IPS-18a (cell line): ENCODE measurements at regions not wholly inside any gene's neighbourhood (a gene's known extent, or its start where the extent isn't known, plus 50 kb on each side); places are given as distances from the start of the nearest gene placed in this dataset.

ENCODE experiments used
- H3K27ac ChIP-seq: one replicate; pipeline ENCODE4 v1.5.1; 2013; ENCODE audit warnings: low read length
- H3K27me3 ChIP-seq: one replicate; pipeline ENCODE4 v1.6.1; 2013; ENCODE audit warnings: mild to moderate bottlenecking, low read length; ENCODE audit not compliant: control insufficient read depth, insufficient read depth
- H3K36me3 ChIP-seq: one replicate; pipeline ENCODE4 v1.6.1; 2013; ENCODE audit warnings: low read depth, low read length; ENCODE audit not compliant: control insufficient read depth
- H3K4me1 ChIP-seq: one replicate; pipeline ENCODE4 v1.6.1; 2013; ENCODE audit warnings: low read depth, low read length; ENCODE audit not compliant: control insufficient read depth
- H3K4me3 ChIP-seq: one replicate; pipeline ENCODE4 v1.5.1; 2013; ENCODE audit warnings: low read length
- H3K9ac ChIP-seq: one replicate; pipeline ENCODE4 v1.6.1; 2013; ENCODE audit warnings: mild to moderate bottlenecking, low read length, moderate library complexity
- H3K9me3 ChIP-seq: one replicate; pipeline ENCODE4 v1.6.1; 2013; ENCODE audit warnings: low read depth, low read length; ENCODE audit not compliant: control insufficient read depth

GRCh38 chr17:13073018-13073417 lies 55.2 kb upstream of the ELAC2 start:
- H3K27me3 ChIP-seq, result no peaks in the 10 kb centered on the region
- H3K9ac ChIP-seq, result no peak overlapping the region
- H3K4me1 ChIP-seq, result no peaks in the 10 kb centered on the region

GRCh38 chr17:13070732-13071131 lies 52.9 kb upstream of the ELAC2 start:
- Histone ChIP-seq H3K27ac (no peak overlapping the region), H3K27me3 (no peaks in the 10 kb centered on the region), H3K36me3 (no peaks in the 10 kb centered on the region), H3K9ac (no peak overlapping the region), H3K9me3 (no peaks in the 10 kb centered on the region), H3K4me3 (no peak overlapping the region), H3K4me1 (no peaks in the 10 kb centered on the region)

More at GRCh38 chr17:13073018-13073417, 55.2 kb upstream of the ELAC2 start:
- no peak overlapping the region for H3K27ac ChIP-seq
- H3K4me3 ChIP-seq, result no peak overlapping the region
- H3K9me3 ChIP-seq, result no peaks in the 10 kb centered on the region
- H3K36me3 ChIP-seq, result no peaks in the 10 kb centered on the region

GRCh38 chr17:13067629-13068303 lies 49.9 kb upstream of the ELAC2 start:
- Histone ChIP-seq H3K4me1 (no peaks in the 10 kb centered on the region), H3K27ac (no peak overlapping the region), H3K27me3 (no peaks in the 10 kb centered on the region), H3K36me3 (no peaks in the 10 kb centered on the region), H3K9me3 (no peaks in the 10 kb centered on the region), H3K9ac (no peak overlapping the region), H3K4me3 (no peak overlapping the region)
